Ishikawa (cell line): ENCODE measurements at regions not wholly inside any gene's neighbourhood (a gene's known extent, or its start where the extent isn't known, plus 50 kb on each side); places are given as distances from the start of the nearest gene placed in this dataset.

Experiments
- EGR1 ChIP-seq: IDR thresholded peaks from 2 replicates; pipeline ENCODE4 v1.6.1; 2012
- EP300 ChIP-seq: IDR thresholded peaks from 2 replicates; pipeline ENCODE4 v1.6.1; 2012; ENCODE audit warnings: borderline replicate concordance
- TEAD4 ChIP-seq: IDR thresholded peaks from 2 replicates; pipeline ENCODE4 v1.6.1; 2012
- TF ChIP-seq, protein P1 (sequence below): IDR thresholded peaks from 2 replicates; pipeline ENCODE4 v1.6.1; 2012; ENCODE audit warnings: low read depth, mild to moderate bottlenecking
- TF ChIP-seq, protein P2 (sequence below): IDR thresholded peaks from 2 replicates; pipeline ENCODE4 v1.6.1; 2012

- TF ChIP-seq, protein P1, sequence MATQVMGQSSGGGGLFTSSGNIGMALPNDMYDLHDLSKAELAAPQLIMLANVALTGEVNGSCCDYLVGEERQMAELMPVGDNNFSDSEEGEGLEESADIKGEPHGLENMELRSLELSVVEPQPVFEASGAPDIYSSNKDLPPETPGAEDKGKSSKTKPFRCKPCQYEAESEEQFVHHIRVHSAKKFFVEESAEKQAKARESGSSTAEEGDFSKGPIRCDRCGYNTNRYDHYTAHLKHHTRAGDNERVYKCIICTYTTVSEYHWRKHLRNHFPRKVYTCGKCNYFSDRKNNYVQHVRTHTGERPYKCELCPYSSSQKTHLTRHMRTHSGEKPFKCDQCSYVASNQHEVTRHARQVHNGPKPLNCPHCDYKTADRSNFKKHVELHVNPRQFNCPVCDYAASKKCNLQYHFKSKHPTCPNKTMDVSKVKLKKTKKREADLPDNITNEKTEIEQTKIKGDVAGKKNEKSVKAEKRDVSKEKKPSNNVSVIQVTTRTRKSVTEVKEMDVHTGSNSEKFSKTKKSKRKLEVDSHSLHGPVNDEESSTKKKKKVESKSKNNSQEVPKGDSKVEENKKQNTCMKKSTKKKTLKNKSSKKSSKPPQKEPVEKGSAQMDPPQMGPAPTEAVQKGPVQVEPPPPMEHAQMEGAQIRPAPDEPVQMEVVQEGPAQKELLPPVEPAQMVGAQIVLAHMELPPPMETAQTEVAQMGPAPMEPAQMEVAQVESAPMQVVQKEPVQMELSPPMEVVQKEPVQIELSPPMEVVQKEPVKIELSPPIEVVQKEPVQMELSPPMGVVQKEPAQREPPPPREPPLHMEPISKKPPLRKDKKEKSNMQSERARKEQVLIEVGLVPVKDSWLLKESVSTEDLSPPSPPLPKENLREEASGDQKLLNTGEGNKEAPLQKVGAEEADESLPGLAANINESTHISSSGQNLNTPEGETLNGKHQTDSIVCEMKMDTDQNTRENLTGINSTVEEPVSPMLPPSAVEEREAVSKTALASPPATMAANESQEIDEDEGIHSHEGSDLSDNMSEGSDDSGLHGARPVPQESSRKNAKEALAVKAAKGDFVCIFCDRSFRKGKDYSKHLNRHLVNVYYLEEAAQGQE: no peak
- TF ChIP-seq, protein P2, sequence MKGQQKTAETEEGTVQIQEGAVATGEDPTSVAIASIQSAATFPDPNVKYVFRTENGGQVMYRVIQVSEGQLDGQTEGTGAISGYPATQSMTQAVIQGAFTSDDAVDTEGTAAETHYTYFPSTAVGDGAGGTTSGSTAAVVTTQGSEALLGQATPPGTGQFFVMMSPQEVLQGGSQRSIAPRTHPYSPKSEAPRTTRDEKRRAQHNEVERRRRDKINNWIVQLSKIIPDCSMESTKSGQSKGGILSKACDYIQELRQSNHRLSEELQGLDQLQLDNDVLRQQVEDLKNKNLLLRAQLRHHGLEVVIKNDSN: no peak
- TF ChIP-seq EP300 (no peak), TEAD4 (no peak), EGR1 (no peak)
Observed at GRCh38 chr4:177123811-177124210, 185.9 kb upstream of the NEIL3 start.
